Right kidney (tissue), 1 donor: ENCODE measurements at regions not wholly inside any gene's neighbourhood (a gene's known extent, or its start where the extent isn't known, plus 50 kb on each side); places are given as distances from the start of the nearest gene placed in this dataset.

ENCODE experiments used
- DNase-seq: peaks from one replicate; pipeline ENCODE4 v3.0.0-alpha.2; 2016

- DNase-seq, result no peak
Observed at GRCh38 chr16:73210686-73211085, 162.8 kb upstream of the ZFHX3 start.

- no peak for DNase-seq
Observed at GRCh38 chr16:73210084-73210483, 162.2 kb upstream of the ZFHX3 start.

DNA sequence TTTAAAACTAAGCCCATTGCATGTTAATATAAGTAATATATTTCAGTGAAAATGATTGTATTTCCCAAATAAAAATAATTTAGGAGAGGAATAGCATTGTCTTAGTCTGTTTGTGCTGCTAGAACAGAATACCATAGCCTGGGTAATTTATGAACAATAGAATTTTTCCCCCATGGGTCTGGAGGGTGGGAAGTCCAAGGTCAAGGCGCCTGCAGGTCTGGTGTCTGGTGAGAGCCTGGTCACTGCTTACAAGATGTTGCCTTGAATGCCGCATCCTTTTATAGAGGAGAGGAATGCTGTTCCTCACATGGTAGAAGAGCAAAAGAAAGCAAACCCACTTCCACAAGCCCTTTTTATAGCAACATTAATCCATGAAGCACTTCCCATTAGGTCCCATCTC, 161.3 kb upstream of the ZFHX3 start:
- DNase-seq, result no peak

DNA sequence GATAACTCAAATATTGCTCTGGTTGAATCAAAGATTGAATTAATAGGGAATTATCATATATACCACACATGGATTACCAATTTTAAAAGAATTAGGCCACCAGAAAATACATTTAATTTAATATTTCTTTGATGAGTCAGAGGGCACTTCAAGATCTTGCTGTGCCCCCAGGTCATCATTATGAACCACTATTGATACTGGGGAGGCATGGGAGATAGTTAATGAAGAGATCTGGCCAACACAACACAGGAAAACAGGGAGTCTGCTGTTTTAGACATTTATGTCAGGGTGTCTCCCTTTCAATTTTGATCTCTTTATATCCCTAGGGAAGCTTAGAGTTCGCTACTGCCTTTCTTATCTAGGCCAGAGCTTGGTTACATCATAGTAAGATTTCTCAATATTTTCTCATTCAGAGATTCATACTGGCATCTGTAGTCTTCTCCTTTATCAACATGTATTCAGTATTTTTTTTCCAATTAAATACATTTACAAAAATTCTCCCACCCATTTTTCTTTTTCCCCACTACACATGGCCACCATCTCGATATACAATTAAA, 158.3 kb upstream of the ZFHX3 start:
- DNase-seq, result no peak

DNA sequence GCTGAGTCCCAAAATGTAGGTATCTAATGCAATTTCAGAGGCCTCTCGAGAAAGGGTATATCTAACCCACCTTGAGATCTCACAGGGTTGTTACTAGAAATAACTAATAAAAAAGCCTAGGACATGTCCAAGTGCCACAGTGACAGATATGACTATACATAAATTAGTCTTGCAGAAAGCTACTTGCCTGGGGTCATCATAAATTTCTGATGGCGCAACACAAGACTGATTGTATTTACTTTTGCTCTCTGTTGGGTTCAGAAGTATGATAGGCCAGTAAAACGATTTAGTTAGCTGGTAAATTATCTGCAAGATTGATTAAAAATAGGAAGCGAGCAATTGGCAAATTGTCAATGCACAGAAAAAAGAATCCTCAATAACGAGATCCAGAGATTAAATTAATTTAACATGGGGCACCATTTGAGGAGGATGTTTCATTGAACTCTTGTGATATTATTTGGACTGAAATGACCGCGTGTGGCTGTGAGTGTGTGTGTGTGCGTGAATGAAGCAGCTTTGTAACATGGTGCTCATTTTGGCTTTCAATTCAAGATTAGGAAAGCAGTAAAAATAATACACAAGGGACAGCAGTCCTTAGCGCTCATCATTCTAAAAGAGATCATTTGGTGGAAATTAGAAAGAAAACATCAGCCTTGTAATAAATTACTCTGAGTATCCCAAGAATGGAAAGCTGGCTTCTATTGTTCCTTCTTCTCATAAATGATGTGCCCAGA, 157.4 kb upstream of the ZFHX3 start:
- DNase-seq, result no peak

DNA sequence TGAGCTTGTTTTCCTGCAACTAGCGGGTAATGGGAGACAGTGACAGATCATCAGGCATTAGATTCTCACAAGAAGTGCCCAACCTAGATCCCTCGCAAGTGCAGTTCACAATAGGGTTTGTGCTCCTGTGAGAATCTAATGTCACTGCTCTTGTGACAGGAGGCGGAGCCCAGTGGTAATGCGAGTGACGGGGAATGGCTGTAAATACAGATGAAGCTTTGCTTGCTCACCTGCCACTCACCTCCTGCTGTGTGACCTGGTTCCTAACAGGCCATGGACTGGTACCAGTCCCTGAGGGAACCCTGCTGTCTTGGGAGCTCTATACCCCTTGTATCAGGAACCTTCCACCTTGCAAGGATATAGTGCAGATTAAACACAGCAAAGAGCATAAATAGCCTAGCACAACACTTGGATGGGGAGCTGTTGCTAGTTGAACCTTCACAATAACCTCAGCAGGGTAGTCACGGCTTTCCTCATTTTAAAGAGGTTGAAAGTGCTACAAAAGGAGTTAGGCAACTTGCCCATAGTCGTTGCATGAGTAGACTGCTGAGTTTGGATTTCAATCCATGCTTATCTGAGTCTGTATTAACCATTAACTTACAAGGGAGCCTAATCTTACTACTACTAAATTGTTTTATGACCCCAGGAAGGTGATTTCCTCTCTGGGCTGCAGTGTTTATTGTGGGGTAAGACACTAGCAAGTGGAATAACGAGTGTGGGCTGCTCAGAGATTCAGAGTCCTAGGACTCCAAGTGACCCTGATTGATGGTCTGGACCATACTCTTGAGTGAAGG, 156.6 kb upstream of the ZFHX3 start:
- no peak for DNase-seq

DNA sequence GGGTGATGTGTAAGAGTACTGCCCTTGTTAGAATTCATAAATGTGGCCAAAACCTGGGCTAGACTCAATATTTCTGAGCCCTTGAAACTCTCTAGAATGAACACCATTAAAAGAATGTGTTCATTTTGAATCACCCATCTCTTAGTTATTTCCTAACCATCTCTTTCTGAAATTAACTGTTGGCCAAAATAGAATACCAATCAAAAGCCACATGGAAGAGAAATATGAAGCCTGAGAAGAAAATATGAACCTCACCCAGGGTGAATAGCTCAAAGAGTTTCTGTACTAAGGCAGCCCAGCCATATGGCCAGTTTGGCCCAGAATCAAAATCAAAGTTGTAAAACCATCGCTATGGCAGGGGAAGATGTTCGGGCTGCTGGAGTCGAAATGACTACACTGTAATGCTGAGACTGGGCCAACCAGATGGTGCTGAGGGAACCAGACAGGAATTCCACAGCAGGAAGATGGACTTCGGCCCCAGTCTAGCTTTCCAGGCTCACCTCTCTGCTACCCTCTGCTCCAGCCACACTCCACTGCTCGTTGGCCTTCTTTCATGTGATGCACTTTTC, 154.3 kb upstream of the ZFHX3 start:
- no peak for DNase-seq

- DNase-seq, result no peak
Observed at GRCh38 chr16:73199214-73199613, 151.3 kb upstream of the ZFHX3 start.

DNA sequence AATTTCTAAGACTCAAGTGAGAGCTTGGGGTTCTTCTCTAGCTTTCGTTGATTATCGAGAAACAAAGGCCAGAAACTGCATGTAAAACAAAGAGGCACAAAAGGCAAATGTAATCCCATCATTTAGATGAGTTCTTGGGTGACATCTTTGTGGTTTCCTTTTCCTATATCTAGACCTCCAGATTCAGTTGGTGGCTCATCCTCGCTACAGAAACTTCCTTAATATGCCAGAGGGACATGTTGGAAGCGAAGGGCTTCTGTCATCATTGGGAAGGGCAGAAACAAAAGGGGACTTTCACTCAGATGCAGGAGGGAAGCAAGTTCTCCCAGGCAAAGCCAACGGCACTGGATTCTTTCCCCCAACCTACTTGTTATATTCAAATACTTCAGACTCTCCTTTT, 150.6 kb upstream of the ZFHX3 start:
- no peak for DNase-seq

DNA sequence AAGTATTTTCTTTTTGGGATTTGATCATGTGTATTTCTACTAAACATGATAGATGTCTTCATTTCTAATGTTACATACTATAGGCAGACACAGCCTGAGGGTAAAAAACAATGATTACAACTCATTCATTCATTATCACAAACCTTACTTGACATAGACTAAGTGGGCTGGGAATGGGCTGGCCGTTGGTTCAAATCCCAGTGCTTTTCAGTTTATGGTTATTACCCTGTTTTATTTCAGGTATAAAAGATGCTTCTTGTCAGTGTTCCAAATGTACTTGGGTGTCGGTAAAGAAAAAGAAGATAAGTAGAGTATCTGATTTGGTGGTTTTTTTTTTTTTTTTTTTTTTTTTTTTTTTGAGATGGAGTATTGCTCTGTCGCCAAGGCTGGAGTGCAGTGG, 149.7 kb upstream of the ZFHX3 start:
- DNase-seq, result no peak

DNA sequence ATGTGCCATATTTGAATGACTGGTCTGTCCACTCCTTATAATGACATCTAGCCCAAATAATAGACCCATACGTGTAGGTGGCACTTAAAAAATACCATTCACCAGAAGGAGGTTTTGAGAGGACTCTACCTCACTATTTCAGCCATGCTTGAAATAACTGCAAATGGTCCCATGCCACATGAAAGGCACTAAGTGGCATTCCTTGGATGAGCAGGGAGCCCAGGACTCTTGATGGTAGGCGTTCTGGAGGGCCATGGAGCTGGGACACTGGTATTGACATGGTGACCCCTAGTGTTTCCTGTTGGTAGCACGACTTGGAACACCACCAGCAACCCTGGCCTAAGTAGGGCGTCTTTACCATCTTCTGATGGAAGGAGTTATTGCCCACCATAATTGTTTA, 148.7 kb upstream of the ZFHX3 start:
- DNase-seq, result no peak

GRCh38 chr16:73193464-73193863, 145.5 kb upstream of the ZFHX3 start:
- no peak for DNase-seq

DNA sequence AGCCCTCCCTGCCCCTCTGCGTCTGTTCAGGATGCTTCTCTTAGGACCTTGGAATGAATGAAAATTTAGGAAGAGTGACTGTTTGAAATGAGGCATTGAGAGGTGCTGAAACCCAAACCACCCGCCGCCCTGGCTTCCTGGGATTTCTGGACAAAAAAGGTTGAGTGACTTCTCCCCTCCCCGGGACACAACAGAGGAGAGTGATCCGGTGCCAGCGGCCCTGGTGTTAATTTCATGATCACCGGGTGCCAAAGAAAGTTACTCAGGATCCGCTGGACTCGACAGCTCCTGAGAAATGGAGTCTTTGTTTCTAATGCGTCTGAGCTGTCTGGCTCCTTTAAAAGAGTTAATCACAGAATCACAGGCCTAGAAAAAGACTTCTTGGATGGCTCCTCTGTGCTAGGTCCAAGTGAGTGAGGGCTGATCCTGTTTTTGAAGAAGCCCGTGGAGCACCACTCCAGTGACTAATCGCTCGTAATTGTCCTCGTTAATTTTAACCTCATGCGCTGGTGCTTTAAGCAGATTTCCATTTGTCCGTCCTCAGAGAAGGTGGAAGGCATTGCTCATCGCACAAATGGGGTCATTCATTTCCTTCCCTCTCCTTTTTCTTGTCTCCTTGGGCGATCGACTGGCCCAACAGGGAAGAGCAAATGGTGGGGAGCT, 144.4 kb upstream of the ZFHX3 start:
- DNase-seq, result no peak

DNA sequence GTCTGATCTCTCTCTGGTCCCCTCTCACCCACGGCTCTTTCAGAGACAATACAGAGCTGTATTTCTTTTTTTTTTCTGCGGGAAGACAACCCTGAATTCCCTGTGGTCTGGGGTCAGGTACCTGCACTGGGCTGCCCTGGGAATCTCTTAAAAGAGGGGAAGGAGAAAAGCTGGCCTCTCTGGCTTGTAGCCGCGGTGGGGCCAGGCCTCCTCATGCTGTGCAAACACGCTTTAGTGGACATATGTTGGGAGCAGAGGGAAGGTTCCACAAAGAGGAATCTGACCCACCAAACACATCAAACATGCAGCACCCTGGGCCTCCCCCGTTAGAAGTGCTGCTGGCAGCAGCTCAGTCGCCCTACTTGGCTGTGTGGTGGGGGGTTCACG, 143.7 kb upstream of the ZFHX3 start:
- DNase-seq, result no peak

GRCh38 chr16:73190688-73191659, 143.0 kb upstream of the ZFHX3 start:
- no peak for DNase-seq

DNA sequence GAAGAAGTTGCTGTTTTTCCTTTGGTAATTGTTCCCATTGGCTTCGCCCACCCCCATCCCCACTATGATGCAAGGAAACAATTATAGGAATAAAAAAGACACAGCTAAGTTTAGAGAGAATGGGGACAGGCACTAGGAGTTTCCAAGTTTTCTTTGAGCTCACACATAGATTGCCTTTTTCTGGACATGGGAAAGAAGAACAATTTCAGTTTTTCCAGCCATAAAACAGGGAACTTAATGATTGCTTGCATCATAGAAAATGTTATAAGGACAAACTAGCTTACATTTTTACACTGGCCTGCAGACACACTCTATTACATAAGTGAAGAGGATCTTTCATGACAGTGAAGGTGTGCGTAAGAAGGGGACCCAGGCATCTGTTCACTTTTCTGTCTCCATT, 142.3 kb upstream of the ZFHX3 start:
- no peak for DNase-seq

- no peak for DNase-seq
Observed at GRCh38 chr16:73189136-73189535, 141.2 kb upstream of the ZFHX3 start.

GRCh38 chr16:73186752-73187601, 139.0 kb upstream of the ZFHX3 start:
- no peak for DNase-seq

- DNase-seq, result no peak
Observed at GRCh38 chr16:73185737-73186136, 137.8 kb upstream of the ZFHX3 start.

GRCh38 chr16:73183611-73184092, 135.7 kb upstream of the ZFHX3 start:
- DNase-seq, result no peak
